ENCODE measurements at regions not wholly inside any gene's neighbourhood (a gene's known extent, or its start where the extent isn't known, plus 50 kb on each side); places are given as distances from the start of the nearest gene placed in this dataset.

- DNase-seq = no peak
Measured at GRCh38 chr14:65252482-65253255, 150.4 kb upstream of the MAX start.

GRCh38 chr14:65255029-65255545 is 152.8 kb upstream of the MAX start:
- peak; percentile 14 for DNase-seq

GRCh38 chr14:65255583-65256461 is 153.5 kb upstream of the MAX start:
- DNase-seq = peak; percentile 17

GRCh38 chr14:65256714-65257113 is 154.4 kb upstream of the MAX start:
- DNase-seq = no peak

GRCh38 chr14:65257425-65257824 is 155.1 kb upstream of the FUT8 start:
- no peak for DNase-seq

- DNase-seq = no peak
Measured at GRCh38 chr14:65258391-65258790, 154.1 kb upstream of the FUT8 start.

- no peak for DNase-seq
Measured at GRCh38 chr14:65259000-65259399, 153.5 kb upstream of the FUT8 start.

- no peak for DNase-seq
Measured at GRCh38 chr14:65260786-65261185, 151.7 kb upstream of the FUT8 start.

- DNase-seq = no peak
Measured at GRCh38 chr14:65261425-65261920, 151.1 kb upstream of the FUT8 start.

- no peak for DNase-seq
Measured at GRCh38 chr14:65261946-65262345, 150.6 kb upstream of the FUT8 start.

- no peak for DNase-seq
Measured at GRCh38 chr14:65263177-65263788, 149.2 kb upstream of the FUT8 start.

- no peak for DNase-seq
Measured at GRCh38 chr14:65267856-65268255, 144.7 kb upstream of the FUT8 start.

GRCh38 chr14:65268594-65268993 is 143.9 kb upstream of the FUT8 start:
- DNase-seq = no peak

- no peak for DNase-seq
Measured at GRCh38 chr14:65269732-65270131, 142.8 kb upstream of the FUT8 start.

GRCh38 chr14:65277027-65277426 is 135.5 kb upstream of the FUT8 start:
- no peak for DNase-seq

GRCh38 chr14:65277580-65278270 is 134.8 kb upstream of the FUT8 start:
- DNase-seq = no peak

GRCh38 chr14:65278589-65278988 is 133.9 kb upstream of the FUT8 start:
- no peak for DNase-seq

- DNase-seq = no peak
Measured at GRCh38 chr14:65279510-65279909, 133.0 kb upstream of the FUT8 start.

GRCh38 chr14:65279958-65280357 is 132.6 kb upstream of the FUT8 start:
- DNase-seq = no peak

- no peak for DNase-seq
Measured at GRCh38 chr14:65280653-65281052, 131.9 kb upstream of the FUT8 start.

- peak; percentile 40 for DNase-seq
Measured at GRCh38 chr14:65281991-65282895, 130.3 kb upstream of the FUT8 start.

GRCh38 chr14:65282896-65283253 is 129.7 kb upstream of the FUT8 start:
- no peak for DNase-seq
